HEK293 (cell line): ENCODE measurements at regions not wholly inside any gene's neighbourhood (a gene's known extent, or its start where the extent isn't known, plus 50 kb on each side); places are given as distances from the start of the nearest gene placed in this dataset.

ENCODE experiments used
- BCL11A ChIP-seq: fragments of 450-650 bp; formaldehyde crosslinking; IDR thresholded peaks from 2 replicates; pipeline ENCODE4 v1.5.1; 2016; ENCODE audit warnings: low read depth, missing biosample characterization, missing genetic modification characterization
- CTCF ChIP-seq: fragments of 450-650 bp; formaldehyde crosslinking; IDR thresholded peaks from 2 replicates; pipeline ENCODE4 v1.5.1; 2016; ENCODE audit warnings: missing biosample characterization, missing genetic modification characterization
- GFI1B ChIP-seq: fragments of 450-650 bp; formaldehyde crosslinking; IDR thresholded peaks from 2 replicates; pipeline ENCODE4 v1.5.1; 2016; ENCODE audit warnings: missing biosample characterization, missing genetic modification characterization
- KLF1 ChIP-seq: fragments of 450-650 bp; formaldehyde crosslinking; IDR thresholded peaks from 2 replicates; pipeline ENCODE4 v1.5.1; 2016; ENCODE audit warnings: missing biosample characterization, missing genetic modification characterization
- TCF7L2 ChIP-seq: IDR thresholded peaks from 2 replicates; pipeline ENCODE4 v1.6.1; 2011; ENCODE audit warnings: low read depth, mild to moderate bottlenecking, inconsistent platforms, low read length, moderate library complexity, borderline replicate concordance
- TRIM28 ChIP-seq: IDR thresholded peaks from 2 replicates; pipeline ENCODE4 v1.6.1; 2011; ENCODE audit warnings: low read length, control low read depth, borderline replicate concordance
- ZBTB10 ChIP-seq: fragments of 450-650 bp; formaldehyde crosslinking; IDR thresholded peaks from 2 replicates; pipeline ENCODE4 v1.5.1; 2016; ENCODE audit warnings: missing biosample characterization, missing genetic modification characterization
- ZNF23 ChIP-seq: fragments of 450-650 bp; formaldehyde crosslinking; IDR thresholded peaks from 2 replicates; pipeline ENCODE4 v1.5.1; 2016; ENCODE audit warnings: missing biosample characterization, missing genetic modification characterization, borderline replicate concordance
- ZNF555 ChIP-seq: fragments of 450-650 bp; formaldehyde crosslinking; conservative IDR thresholded peaks from 2 replicates; pipeline ENCODE4 v1.5.1; 2017; ENCODE audit warnings: missing biosample characterization, mild to moderate bottlenecking, missing genetic modification characterization, inconsistent platforms
- ZNF560 ChIP-seq: fragments of 450-650 bp; formaldehyde crosslinking; IDR thresholded peaks from 2 replicates; pipeline ENCODE4 v1.5.1; 2017; ENCODE audit warnings: missing biosample characterization, missing genetic modification characterization, borderline replicate concordance
- ZNF660 ChIP-seq: fragments of 450-650 bp; IDR thresholded peaks from 2 replicates; pipeline ENCODE4 v1.5.1; 2018; ENCODE audit warnings: missing biosample characterization, mild to moderate bottlenecking, missing genetic modification characterization
- ZNF664 ChIP-seq: fragments of 450-650 bp; formaldehyde crosslinking; IDR thresholded peaks from 2 replicates; pipeline ENCODE4 v1.5.1; 2016; ENCODE audit warnings: missing biosample characterization, missing genetic modification characterization
- ZNF792 ChIP-seq: fragments of 450-650 bp; formaldehyde crosslinking; IDR thresholded peaks from 2 replicates; pipeline ENCODE4 v1.5.1; 2016; ENCODE audit warnings: missing biosample characterization, missing genetic modification characterization

DNA sequence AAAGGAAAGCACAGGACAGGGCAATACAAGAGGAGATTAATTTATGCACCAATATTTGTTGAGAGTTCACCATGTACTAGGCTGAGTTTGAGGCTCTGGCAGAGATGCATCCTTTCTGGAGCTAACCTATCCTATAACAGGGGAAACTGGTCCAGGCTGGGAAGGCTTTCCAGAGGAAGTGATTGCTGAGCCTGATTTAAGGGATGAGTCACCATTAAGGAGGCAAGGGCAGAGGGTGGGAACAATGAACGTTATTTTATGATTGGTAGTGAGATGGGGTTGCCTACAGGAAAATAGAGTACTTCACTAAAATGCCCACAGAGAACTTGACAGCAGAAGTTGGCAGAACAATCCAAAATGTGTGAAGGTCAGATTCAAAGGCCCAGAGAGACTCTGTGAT, 141.4 kb downstream of the PLPP3 start:
- no peak for TF ChIP-seq ZNF23
- no peak for TF ChIP-seq ZBTB10 (tag by site-specific recombination)
- TF ChIP-seq GFI1B, result peak; percentile 77; the same call in 1 of the 2 replicates
- no peak for TF ChIP-seq TCF7L2
- no peak for TF ChIP-seq CTCF (tag by site-specific recombination)
- no peak for TF ChIP-seq ZNF560
- TF ChIP-seq BCL11A (tag by site-specific recombination), result no peak
- TF ChIP-seq ZNF555, result no peak
- TF ChIP-seq ZNF660 (tag by site-specific recombination), result no peak
- TF ChIP-seq ZNF664, result no peak
- TF ChIP-seq TRIM28, result no peak; the same call in 1 of the 2 replicates
- TF ChIP-seq KLF1 (tag by site-specific recombination), result no peak
- TF ChIP-seq ZNF792 (tag by site-specific recombination), result no peak
